Lung (tissue), 11 donors: ENCODE measurements at regions not wholly inside any gene's neighbourhood (a gene's known extent, or its start where the extent isn't known, plus 50 kb on each side); places are given as distances from the start of the nearest gene placed in this dataset.

Experiments used
- ATAC-seq: fragments of 200-7000 bp; cut with Tn5 transposase; one replicate; pipeline ENCODE4 v1.9.1; 2020; ENCODE audit warnings: moderate number of reproducible peaks; ENCODE audit not compliant: insufficient read depth, low FRiP score
- DNase-seq, 3 donors: peaks; one replicate each; pipeline ENCODE4 v3.0.0-alpha.2; 2013 to 2017
- H3K27ac ChIP-seq, 2 donors: one replicate each; pipeline ENCODE4 v1.5.1; 2013; ENCODE audit warnings: mild to moderate bottlenecking in 2 of 2, moderate library complexity in 2 of 2, control low read depth in 1 of 2, inconsistent platforms in 1 of 2, low read depth in 1 of 2, low read length in 1 of 2
- H3K27me3 ChIP-seq, 3 donors: one replicate each; pipeline ENCODE4 v1.5.1; 2013; ENCODE audit warnings: low read length in 2 of 3; ENCODE audit not compliant: control insufficient read depth in 3 of 3, insufficient read depth in 3 of 3
- H3K36me3 ChIP-seq, 4 donors: one replicate each; pipeline ENCODE4 v1.5.1; 2013; ENCODE audit warnings: low read length in 4 of 4, mild to moderate bottlenecking in 1 of 4, moderate library complexity in 1 of 4; ENCODE audit not compliant: control insufficient read depth in 4 of 4, insufficient read depth in 4 of 4
- H3K4me1 ChIP-seq, 5 donors: one replicate each; pipeline ENCODE4 v1.5.1; 2013; ENCODE audit warnings: low read length in 5 of 5, mild to moderate bottlenecking in 2 of 5, moderate library complexity in 1 of 5; ENCODE audit not compliant: control insufficient read depth in 5 of 5, insufficient read depth in 5 of 5
- H3K4me3 ChIP-seq: one replicate; pipeline ENCODE4 v1.5.1; 2013; ENCODE audit warnings: mild to moderate bottlenecking, control low read depth, moderate library complexity
- H3K9ac ChIP-seq, 2 donors: one replicate each; pipeline ENCODE4 v1.5.1; 2013; ENCODE audit warnings: low read length in 2 of 2, control low read depth in 1 of 2; ENCODE audit not compliant: insufficient read depth in 1 of 2
- H3K9me3 ChIP-seq, 4 donors: one replicate each; pipeline ENCODE4 v1.5.1; 2013; ENCODE audit warnings: low read length in 3 of 4, mild to moderate bottlenecking in 1 of 4, moderate library complexity in 1 of 4; ENCODE audit not compliant: control insufficient read depth in 4 of 4, insufficient read depth in 3 of 4
- CTCF ChIP-seq: IDR thresholded peaks from 2 replicates; pipeline ENCODE4 v1.5.1; 2012; ENCODE audit warnings: mild to moderate bottlenecking; ENCODE audit errors: control extremely low read depth, extremely low read depth
- WGBS, 2 donors: extraction: QIAGEN DNeasy Blood & Tissue Kit; methylation state at CpG; one replicate each; pipeline ENCODE4 v1.1.7; 2013; 5-methylcytosine and 5-hydroxymethylcytosine counted together
- donor health status: control.
- donor health status: control.
- donor health status: Bipolar disorder and iron deficiency.
- donor health status: healthy.
- donor health status: DM: yes; HTN: yes; CAD: no.

DNA sequence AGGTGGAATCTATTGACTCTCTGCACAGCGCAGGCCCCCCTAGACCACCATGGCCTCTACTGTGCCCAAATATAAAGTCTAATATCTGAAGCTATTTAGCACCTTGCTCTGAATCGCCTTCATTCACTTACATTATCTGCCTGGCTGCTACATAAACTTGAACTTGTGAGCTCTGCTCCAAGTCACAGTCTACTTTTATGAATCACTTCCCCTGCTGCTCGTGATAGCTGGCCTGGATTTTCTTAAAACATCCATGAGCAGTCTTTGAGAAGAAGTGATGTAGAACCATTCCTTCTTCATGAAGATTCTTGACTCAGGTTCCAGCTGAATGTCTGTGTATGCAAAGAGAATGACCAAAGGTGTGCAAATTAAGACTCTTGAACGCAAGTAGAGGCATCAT is 359.5 kb downstream of the RND3 start:
- no peak for TF ChIP-seq CTCF
- Histone ChIP-seq H3K27ac (no peak overlapping the region), H3K9me3 (peaks cover 0 to 6% (median 0%) of the 10 kb centered on the region in 4 donors), H3K36me3 (no peaks in the 10 kb centered on the region), H3K27me3 (no peaks in the 10 kb centered on the region), H3K9ac (no peak overlapping the region), H3K4me3 (no peak overlapping the region), H3K4me1 (peaks cover 0 to 65% (median 3%) of the 10 kb centered on the region in 5 donors)
- DNase-seq (no peak), ATAC-seq (no peak)
- WGBS, 2 donors: 86 to 90% methylated on average over 4 of the region's 4 CpGs

DNA sequence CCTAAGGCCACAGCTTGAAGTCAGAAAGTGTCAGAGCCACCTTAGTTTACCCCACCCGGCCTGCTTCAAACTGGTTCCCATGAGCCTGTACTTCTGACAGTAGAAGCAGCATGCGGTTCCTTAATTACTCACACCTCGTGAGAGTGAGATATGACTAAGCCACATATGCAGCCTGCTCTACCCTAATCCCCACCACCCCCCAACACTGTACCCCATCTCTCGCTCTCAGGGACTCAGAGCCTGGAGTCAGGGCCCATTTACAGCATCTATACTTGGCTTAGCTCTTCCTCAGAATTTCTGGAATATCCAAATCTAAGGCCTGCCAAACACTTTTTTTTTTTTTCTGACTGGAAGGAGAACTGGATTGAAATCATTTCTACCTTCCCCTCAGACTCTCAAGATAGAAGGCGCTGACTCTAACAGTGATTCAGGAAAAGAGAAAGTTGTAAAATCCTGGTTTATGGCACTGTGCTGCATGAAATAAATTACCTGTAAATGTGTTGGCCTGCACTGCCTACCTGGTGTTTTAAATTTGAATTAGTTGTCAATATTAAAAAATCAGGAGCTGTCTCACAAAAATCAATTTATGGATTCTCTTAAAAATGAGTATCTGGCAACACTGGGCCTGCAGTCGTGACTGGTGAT is 360.0 kb downstream of the RND3 start:
- no peaks in the 10 kb centered on the region for H3K27me3 ChIP-seq
- peaks cover 0 to 68% (median 3%) of the 10 kb centered on the region in 5 donors for H3K4me1 ChIP-seq
- DNase-seq: no peak
- no peak overlapping the region for H3K9ac ChIP-seq
- H3K27ac ChIP-seq: no peak overlapping the region
- no peaks in the 10 kb centered on the region for H3K36me3 ChIP-seq
- WGBS, 2 donors: 90 to 92% methylated on average over 6 of the region's 6 CpGs
- no peak for ATAC-seq
- no peak for TF ChIP-seq CTCF
- H3K4me3 ChIP-seq: no peak overlapping the region
- peaks cover 0 to 6% (median 0%) of the 10 kb centered on the region in 4 donors for H3K9me3 ChIP-seq

- Histone ChIP-seq H3K4me3 (no peak overlapping the region), H3K9ac (no peak overlapping the region), H3K27me3 (no peaks in the 10 kb centered on the region), H3K4me1 (peaks cover 0 to 63% (median 3%) of the 10 kb centered on the region in 5 donors), H3K27ac (no peak overlapping the region), H3K9me3 (peaks cover 0 to 6% (median 0%) of the 10 kb centered on the region in 4 donors), H3K36me3 (no peaks in the 10 kb centered on the region)
- ATAC-seq (no peak), DNase-seq (no peak)
- 85 to 89% methylated on average over 2 of the region's 2 CpGs for WGBS, 2 donors
- TF ChIP-seq CTCF: no peak
Observed at GRCh38 chr2:150126839-150127238, 360.6 kb downstream of the RND3 start.
